ENCODE measurements at regions not wholly inside any gene's neighbourhood (a gene's known extent, or its start where the extent isn't known, plus 50 kb on each side); places are given as distances from the start of the nearest gene placed in this dataset.

DNA sequence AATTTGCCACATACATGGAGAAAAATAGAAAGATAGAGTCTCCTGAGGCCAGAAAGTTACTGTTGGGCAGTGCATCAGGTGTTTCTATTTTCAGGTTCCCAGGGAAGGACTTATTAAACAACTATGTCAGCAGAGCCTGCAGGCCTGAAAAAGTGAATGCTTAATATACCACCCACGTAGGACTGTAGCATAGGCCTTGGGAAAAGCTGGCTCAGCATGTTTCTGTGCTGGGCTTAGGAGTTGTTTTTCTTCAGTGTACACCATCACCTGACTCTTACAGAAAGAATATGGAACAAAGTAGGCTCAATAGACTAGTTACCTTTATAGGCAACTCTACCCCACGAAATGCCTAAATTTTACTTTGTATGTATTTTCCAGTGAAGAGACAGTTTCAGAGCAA lies 1385.9 kb downstream of the FAM133A start:
- no peak overlapping the region for H3K4me3 ChIP-seq (ENCODE audit: control insufficient read depth in 2 of 3, extremely low read depth in 1 of 3, insufficient read depth in 2 of 3, low read depth in 1 of 3, low read length in 3 of 3)

DNA sequence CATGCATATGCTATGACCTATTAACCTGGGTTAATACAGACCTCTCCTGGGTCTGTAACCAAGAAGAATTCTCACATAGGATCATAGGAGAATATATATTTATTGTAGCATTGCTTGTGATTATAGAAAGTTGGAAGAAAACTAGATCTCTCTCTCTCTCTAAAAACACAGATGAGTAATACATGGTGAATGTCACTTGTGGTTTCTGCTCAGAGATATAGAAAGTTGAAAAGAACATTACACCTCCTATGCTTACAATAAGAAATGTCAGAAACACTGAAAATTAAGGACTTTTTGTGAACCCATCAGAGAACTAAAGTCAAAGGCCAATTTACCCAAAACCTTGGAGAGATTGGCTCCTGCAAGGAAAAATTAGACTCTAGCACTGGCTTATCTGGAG lies 1389.5 kb downstream of the FAM133A start:
- Histone ChIP-seq H3K36me3 (ENCODE audit: control insufficient read depth in 2 of 2, extremely low read depth in 1 of 2, insufficient read depth in 2 of 2, low read length in 2 of 2) (no peaks in the 10 kb centered on the region), H3K27ac (ENCODE audit: control insufficient read depth, insufficient read depth, low read length) (no peak overlapping the region), H3K79me2 (ENCODE audit: control insufficient read depth, insufficient read depth, low read length) (no peaks in the 10 kb centered on the region), H3K4me2 (ENCODE audit: control insufficient read depth, extremely low read depth, insufficient read depth, low read depth, low read length) (no peak overlapping the region), H4K20me1 (ENCODE audit: control insufficient read depth, extremely low read depth, insufficient read depth, low read length) (no peaks in the 10 kb centered on the region), H3K4me3 (ENCODE audit: control insufficient read depth in 2 of 3, extremely low read depth in 1 of 3, insufficient read depth in 2 of 3, low read depth in 1 of 3, low read length in 3 of 3) (no peak overlapping the region), H3K27me3 (ENCODE audit: control insufficient read depth, extremely low read depth, insufficient read depth, low read length) (no peaks in the 10 kb centered on the region), H3K9ac (ENCODE audit: control insufficient read depth, extremely low read depth, insufficient read depth, low read length) (no peak overlapping the region), H3K9me1 (ENCODE audit: control insufficient read depth, extremely low read depth, insufficient read depth, low read length) (no peaks in the 10 kb centered on the region), H3K4me1 (ENCODE audit: control insufficient read depth, extremely low read depth, insufficient read depth, low read length) (no peaks in the 10 kb centered on the region), H2AFZ (ENCODE audit: control insufficient read depth, low read length) (no peak overlapping the region), H3K9me3 (ENCODE audit: control insufficient read depth, low read depth, low read length) (no peaks in the 10 kb centered on the region)
- DNase-seq (ENCODE audit: low read depth, low spot score) (no peak), FAIRE-seq (no peak)
- dilution Hi-C loops (cut with MboI; ENCODE audit: extremely low pct_ligation_motif_present, low sequenced_read_pairs), result no loop called here
- TF ChIP-seq, protein P1, sequence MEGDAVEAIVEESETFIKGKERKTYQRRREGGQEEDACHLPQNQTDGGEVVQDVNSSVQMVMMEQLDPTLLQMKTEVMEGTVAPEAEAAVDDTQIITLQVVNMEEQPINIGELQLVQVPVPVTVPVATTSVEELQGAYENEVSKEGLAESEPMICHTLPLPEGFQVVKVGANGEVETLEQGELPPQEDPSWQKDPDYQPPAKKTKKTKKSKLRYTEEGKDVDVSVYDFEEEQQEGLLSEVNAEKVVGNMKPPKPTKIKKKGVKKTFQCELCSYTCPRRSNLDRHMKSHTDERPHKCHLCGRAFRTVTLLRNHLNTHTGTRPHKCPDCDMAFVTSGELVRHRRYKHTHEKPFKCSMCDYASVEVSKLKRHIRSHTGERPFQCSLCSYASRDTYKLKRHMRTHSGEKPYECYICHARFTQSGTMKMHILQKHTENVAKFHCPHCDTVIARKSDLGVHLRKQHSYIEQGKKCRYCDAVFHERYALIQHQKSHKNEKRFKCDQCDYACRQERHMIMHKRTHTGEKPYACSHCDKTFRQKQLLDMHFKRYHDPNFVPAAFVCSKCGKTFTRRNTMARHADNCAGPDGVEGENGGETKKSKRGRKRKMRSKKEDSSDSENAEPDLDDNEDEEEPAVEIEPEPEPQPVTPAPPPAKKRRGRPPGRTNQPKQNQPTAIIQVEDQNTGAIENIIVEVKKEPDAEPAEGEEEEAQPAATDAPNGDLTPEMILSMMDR (optimal IDR thresholded peaks at IDR 0.05 in 1 of 3, IDR thresholded peaks at IDR 0.05 in 1 of 3, conservative IDR thresholded peaks at IDR 0.05 in 1 of 3; ENCODE audit: extremely low read depth in 1 of 3, insufficient read depth in 2 of 3, low read length in 3 of 3), result no peak
- no peak for TF ChIP-seq EZH2 (IDR thresholded peaks at IDR 0.05; ENCODE audit: low read length)

More for the DNA sequence above, 1385.9 kb downstream of the FAM133A start:
- no peak overlapping the region for H3K27ac ChIP-seq (ENCODE audit: control insufficient read depth, insufficient read depth, low read length)
- no peaks in the 10 kb centered on the region for H3K9me3 ChIP-seq (ENCODE audit: control insufficient read depth, low read depth, low read length)
- H3K36me3 ChIP-seq (ENCODE audit: control insufficient read depth in 2 of 2, extremely low read depth in 1 of 2, insufficient read depth in 2 of 2, low read length in 2 of 2), result no peaks in the 10 kb centered on the region
- no peak for DNase-seq (ENCODE audit: low read depth, low spot score)
- dilution Hi-C loops (cut with MboI; ENCODE audit: extremely low pct_ligation_motif_present, low sequenced_read_pairs), result no loop called here
- no peaks in the 10 kb centered on the region for H3K4me1 ChIP-seq (ENCODE audit: control insufficient read depth, extremely low read depth, insufficient read depth, low read length)
- H3K9ac ChIP-seq (ENCODE audit: control insufficient read depth, extremely low read depth, insufficient read depth, low read length), result no peak overlapping the region
- H3K9me1 ChIP-seq (ENCODE audit: control insufficient read depth, extremely low read depth, insufficient read depth, low read length), result no peaks in the 10 kb centered on the region
- no peaks in the 10 kb centered on the region for H4K20me1 ChIP-seq (ENCODE audit: control insufficient read depth, extremely low read depth, insufficient read depth, low read length)
- H3K27me3 ChIP-seq (ENCODE audit: control insufficient read depth, extremely low read depth, insufficient read depth, low read length), result no peaks in the 10 kb centered on the region
- H3K79me2 ChIP-seq (ENCODE audit: control insufficient read depth, insufficient read depth, low read length), result no peaks in the 10 kb centered on the region
- no peak overlapping the region for H3K4me2 ChIP-seq (ENCODE audit: control insufficient read depth, extremely low read depth, insufficient read depth, low read depth, low read length)
- no peak overlapping the region for H2AFZ ChIP-seq (ENCODE audit: control insufficient read depth, low read length)
- no peak for FAIRE-seq
- TF ChIP-seq, protein P1 (optimal IDR thresholded peaks at IDR 0.05 in 1 of 3, IDR thresholded peaks at IDR 0.05 in 1 of 3, conservative IDR thresholded peaks at IDR 0.05 in 1 of 3; ENCODE audit: extremely low read depth in 1 of 3, insufficient read depth in 2 of 3, low read length in 3 of 3), result no peak
- no peak for TF ChIP-seq EZH2 (IDR thresholded peaks at IDR 0.05; ENCODE audit: low read length)

Measured in keratinocyte (primary cell).